HG02798 (cell line): ENCODE measurements at regions not wholly inside any gene's neighbourhood (a gene's known extent, or its start where the extent isn't known, plus 50 kb on each side); places are given as distances from the start of the nearest gene placed in this dataset.

Experiments
- ATAC-seq: cut with Tn5 transposase; IDR thresholded peaks from one replicate; pipeline ENCODE4 v1.9.1; 2021; ENCODE audit warnings: mild to moderate bottlenecking; ENCODE audit not compliant: unreplicated experiment, poor library complexity

- ATAC-seq: no peak
These were observed 412.3 kb upstream of the RGPD4 start for GRCh38 chr2:107414376-107414775.

GRCh38 chr2:107418708-107419107, 408.0 kb upstream of the RGPD4 start:
- ATAC-seq: no peak

GRCh38 chr2:107419191-107419590, 407.5 kb upstream of the RGPD4 start:
- ATAC-seq: no peak

GRCh38 chr2:107428781-107429180, 397.9 kb upstream of the RGPD4 start:
- ATAC-seq: no peak

GRCh38 chr2:107430006-107430405, 396.7 kb upstream of the RGPD4 start:
- no peak for ATAC-seq

GRCh38 chr2:107430596-107431266, 396.0 kb upstream of the RGPD4 start:
- ATAC-seq: no peak

- ATAC-seq: no peak
These were observed 390.4 kb upstream of the RGPD4 start for GRCh38 chr2:107436281-107436680.

GRCh38 chr2:107437265-107437664, 389.4 kb upstream of the RGPD4 start:
- ATAC-seq: no peak

- ATAC-seq: no peak
These were observed 388.9 kb upstream of the RGPD4 start for GRCh38 chr2:107437807-107438206.

- no peak for ATAC-seq
These were observed 378.5 kb upstream of the RGPD4 start for GRCh38 chr2:107448160-107448559.

GRCh38 chr2:107461301-107461700, 365.4 kb upstream of the RGPD4 start:
- no peak for ATAC-seq

GRCh38 chr2:107462181-107462580, 364.5 kb upstream of the RGPD4 start:
- no peak for ATAC-seq

GRCh38 chr2:107466241-107466640, 360.5 kb upstream of the RGPD4 start:
- no peak for ATAC-seq

- no peak for ATAC-seq
These were observed 359.5 kb upstream of the RGPD4 start for GRCh38 chr2:107466984-107467773.

- ATAC-seq: no peak
These were observed 357.2 kb upstream of the RGPD4 start for GRCh38 chr2:107469437-107469995.

- ATAC-seq: no peak
These were observed 353.5 kb upstream of the RGPD4 start for GRCh38 chr2:107473150-107473549.

- ATAC-seq: no peak
These were observed 350.8 kb upstream of the RGPD4 start for GRCh38 chr2:107475859-107476258.

GRCh38 chr2:107502539-107502938, 324.2 kb upstream of the RGPD4 start:
- no peak for ATAC-seq

- ATAC-seq: no peak
These were observed 314.5 kb upstream of the RGPD4 start for GRCh38 chr2:107511970-107512789.

GRCh38 chr2:107525406-107525805, 301.3 kb upstream of the RGPD4 start:
- ATAC-seq: no peak

- ATAC-seq: no peak
These were observed 297.5 kb upstream of the RGPD4 start for GRCh38 chr2:107529146-107529545.
